Right lobe of liver (tissue), 4 donors: ENCODE measurements at regions not wholly inside any gene's neighbourhood (a gene's known extent, or its start where the extent isn't known, plus 50 kb on each side); places are given as distances from the start of the nearest gene placed in this dataset.

Source experiments
- POLR2A ChIP-seq: fragments of 450-650 bp; IDR thresholded peaks from one replicate; pipeline ENCODE4 v1.6.1; 2017; ENCODE audit warnings: antibody characterized with exemption, mild to moderate bottlenecking
- TF ChIP-seq, protein P1 (sequence below), 4 donors: fragments of 200-600 bp in 3 of 4; fragments of 450-650 bp in 1 of 4; IDR thresholded peaks; one replicate each; pipeline versions ENCODE4 v1.5.1 to v1.8.0; 2016 to 2022; ENCODE audit warnings: antibody characterized with exemption in 4 of 4, mild to moderate bottlenecking in 2 of 4
- donor health status: DM: no; HTN: no; CAD: no.
- donor health status: DM: no; HTN: no; CAD: no.
- donor health status: DM: no; HTN: yes; CAD: no.

DNA sequence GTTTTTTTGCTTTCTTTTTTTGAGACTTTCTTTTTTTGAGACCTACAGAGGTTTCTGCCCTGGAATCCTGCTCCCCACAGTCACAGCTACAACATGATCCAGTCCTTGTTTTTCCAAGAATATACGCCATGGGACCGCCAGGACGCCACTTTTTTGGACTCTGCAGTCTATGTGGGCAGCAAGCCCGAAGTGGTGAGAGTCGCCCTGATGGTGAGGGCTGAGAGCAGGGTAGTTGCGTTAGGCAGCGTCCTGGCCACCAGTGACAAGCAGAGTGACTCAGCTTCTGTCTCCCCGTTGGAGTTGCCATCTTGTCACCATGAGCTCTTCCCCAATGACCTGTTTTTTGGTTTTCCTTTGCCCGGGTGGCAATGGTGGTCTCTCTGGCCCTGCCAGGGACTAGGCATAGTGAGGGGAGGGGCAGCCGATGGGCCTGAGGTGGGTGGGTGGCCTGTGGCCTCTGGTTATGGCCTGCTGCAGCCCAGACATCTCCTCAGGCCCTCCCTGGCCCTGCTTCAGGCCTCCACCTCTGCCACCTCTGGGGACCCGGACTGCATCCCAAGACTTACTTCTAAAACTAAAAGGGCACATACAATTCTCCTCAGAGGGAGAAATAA lies 88.0 kb upstream of the MALRD1 start:
- TF ChIP-seq, protein P1, sequence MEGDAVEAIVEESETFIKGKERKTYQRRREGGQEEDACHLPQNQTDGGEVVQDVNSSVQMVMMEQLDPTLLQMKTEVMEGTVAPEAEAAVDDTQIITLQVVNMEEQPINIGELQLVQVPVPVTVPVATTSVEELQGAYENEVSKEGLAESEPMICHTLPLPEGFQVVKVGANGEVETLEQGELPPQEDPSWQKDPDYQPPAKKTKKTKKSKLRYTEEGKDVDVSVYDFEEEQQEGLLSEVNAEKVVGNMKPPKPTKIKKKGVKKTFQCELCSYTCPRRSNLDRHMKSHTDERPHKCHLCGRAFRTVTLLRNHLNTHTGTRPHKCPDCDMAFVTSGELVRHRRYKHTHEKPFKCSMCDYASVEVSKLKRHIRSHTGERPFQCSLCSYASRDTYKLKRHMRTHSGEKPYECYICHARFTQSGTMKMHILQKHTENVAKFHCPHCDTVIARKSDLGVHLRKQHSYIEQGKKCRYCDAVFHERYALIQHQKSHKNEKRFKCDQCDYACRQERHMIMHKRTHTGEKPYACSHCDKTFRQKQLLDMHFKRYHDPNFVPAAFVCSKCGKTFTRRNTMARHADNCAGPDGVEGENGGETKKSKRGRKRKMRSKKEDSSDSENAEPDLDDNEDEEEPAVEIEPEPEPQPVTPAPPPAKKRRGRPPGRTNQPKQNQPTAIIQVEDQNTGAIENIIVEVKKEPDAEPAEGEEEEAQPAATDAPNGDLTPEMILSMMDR (IDR thresholded peaks at IDR 0.05): no peak
- TF ChIP-seq POLR2A: no peak
